GM12874 (cell line): ENCODE measurements at regions not wholly inside any gene's neighbourhood (a gene's known extent, or its start where the extent isn't known, plus 50 kb on each side); places are given as distances from the start of the nearest gene placed in this dataset.

ENCODE experiments used
- CTCF ChIP-seq: IDR thresholded peaks from 2 replicates; pipeline ENCODE4 v1.5.1; 2011; ENCODE audit warnings: low read depth, mild to moderate bottlenecking, control low read depth, low read length, moderate library complexity; ENCODE audit not compliant: insufficient read depth

- TF ChIP-seq CTCF = no peak
These were observed 75.1 kb upstream of the NRIP1 start for GRCh38 chr21:15139898-15140297.

GRCh38 chr21:15140321-15141019 is 75.7 kb upstream of the NRIP1 start:
- no peak for TF ChIP-seq CTCF

GRCh38 chr21:15141261-15141970 is 76.6 kb upstream of the NRIP1 start:
- no peak for TF ChIP-seq CTCF

- TF ChIP-seq CTCF = no peak
These were observed 79.2 kb upstream of the NRIP1 start for GRCh38 chr21:15144026-15144425.

GRCh38 chr21:15148437-15148836 is 83.6 kb upstream of the NRIP1 start:
- TF ChIP-seq CTCF = no peak

- no peak for TF ChIP-seq CTCF
These were observed 84.9 kb upstream of the NRIP1 start for GRCh38 chr21:15149600-15150224.

GRCh38 chr21:15151385-15152103 is 86.7 kb upstream of the NRIP1 start:
- no peak for TF ChIP-seq CTCF
